Tibial nerve (tissue), 4 donors: ENCODE measurements at regions not wholly inside any gene's neighbourhood (a gene's known extent, or its start where the extent isn't known, plus 50 kb on each side); places are given as distances from the start of the nearest gene placed in this dataset.

ENCODE experiments used
- CTCF ChIP-seq, 5 experiments: fragments of 200-600 bp in 3 of 5; fragments of 450-650 bp in 2 of 5; sonication (generic) in 3 of 5; IDR thresholded peaks; one replicate each; pipeline ENCODE4 v1.5.1; 2016 to 2019; ENCODE audit warnings: antibody characterized with exemption in 5 of 5, mild to moderate bottlenecking in 3 of 5, moderate library complexity in 2 of 5
- EP300 ChIP-seq, 2 donors: sonication (generic); formaldehyde crosslinking; IDR thresholded peaks; one replicate each; pipeline ENCODE4 v1.6.1; 2017; ENCODE audit warnings: antibody characterized with exemption in 2 of 2, mild to moderate bottlenecking in 1 of 2
- POLR2A ChIP-seq, 2 donors: fragments of 450-650 bp; IDR thresholded peaks; one replicate each; pipeline ENCODE4 v1.6.1; 2017; ENCODE audit warnings: antibody characterized with exemption in 2 of 2, mild to moderate bottlenecking in 2 of 2, moderate library complexity in 2 of 2

GRCh38 chr14:45519766-45520165, 266.8 kb upstream of the MIS18BP1 start:
- TF ChIP-seq CTCF (IDR thresholded peaks at IDR 0.05) (no peak), POLR2A (IDR thresholded peaks at IDR 0.05) (no peak), EP300 (IDR thresholded peaks at IDR 0.05) (no peak)
